Activated T-cell treated with anti-CD3 and anti-CD28 coated beads, Interleukin-2, amount 50 U/mL, for 4 hours (primary cell): ENCODE measurements at regions not wholly inside any gene's neighbourhood (a gene's known extent, or its start where the extent isn't known, plus 50 kb on each side); places are given as distances from the start of the nearest gene placed in this dataset.
"Not testable (repeated sequence)": the region's sequence is repeated elsewhere in the genome, so short reads cannot be mapped to it uniquely, and the experiment has no call there.

ENCODE experiments used
- ATAC-seq, 2 donors: fragments of 200-7000 bp; cut with Tn5 transposase; one replicate each; pipeline ENCODE4 v1.10.0; 2021
- DNase-seq: peaks from one replicate; pipeline ENCODE4 v3.0.0-alpha.2; 2020
- H3K27me3 Mint-ChIP-seq: one replicate; pipeline ENCODE4 v1.8.0; 2021; ENCODE audit warnings: low read depth, mixed read lengths
- H3K36me3 Mint-ChIP-seq: one replicate; pipeline ENCODE4 v1.8.0; 2022; ENCODE audit warnings: mixed read lengths; ENCODE audit not compliant: insufficient read depth
- H3K4me1 Mint-ChIP-seq: one replicate; pipeline ENCODE4 v1.8.0; 2021; ENCODE audit warnings: low read depth, mixed read lengths
- H3K4me3 Mint-ChIP-seq: one replicate; pipeline ENCODE4 v1.8.0; 2021; ENCODE audit warnings: mild to moderate bottlenecking, moderate library complexity, mixed read lengths
- H3K9me3 Mint-ChIP-seq: one replicate; pipeline ENCODE4 v1.8.0; 2021; ENCODE audit warnings: mixed read lengths

DNA sequence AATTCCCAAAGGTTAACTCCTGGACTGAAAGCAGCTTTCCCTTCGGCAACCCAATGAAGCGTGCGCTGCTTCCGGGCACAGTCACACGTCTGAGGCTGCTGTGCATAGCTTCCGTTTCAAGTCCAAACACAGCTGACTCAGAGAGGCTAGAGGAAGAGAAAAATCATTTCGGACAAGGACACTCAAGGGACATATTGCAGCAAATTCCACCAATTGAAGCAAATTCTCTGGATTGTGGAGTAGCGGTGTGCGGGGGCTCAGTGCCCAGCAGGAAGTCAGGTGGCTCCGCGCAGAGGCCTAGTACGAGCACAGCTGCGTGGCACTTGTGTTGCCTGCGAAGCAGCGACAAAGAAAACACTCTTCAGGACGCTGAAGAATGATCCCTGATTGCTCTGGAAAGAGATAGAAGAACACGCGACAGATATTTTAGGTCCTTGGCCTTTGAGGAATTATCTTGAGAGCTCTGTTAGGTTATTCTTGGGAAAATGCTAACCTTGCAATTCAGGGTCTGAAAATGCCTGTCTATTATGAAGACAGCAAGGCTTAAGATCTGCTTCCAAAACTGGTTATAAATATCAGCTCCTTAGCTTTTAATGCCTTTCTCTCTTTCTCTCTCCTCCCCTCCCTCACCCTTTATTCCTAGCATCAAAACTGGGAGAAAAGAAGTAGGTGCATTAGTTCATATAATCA lies 352.6 kb upstream of the DLGAP1 start:
- no peak overlapping the region for H3K4me3 Mint-ChIP-seq
- peaks cover 15% of the 10 kb centered on the region for H3K9me3 Mint-ChIP-seq
- H3K36me3 Mint-ChIP-seq = no peaks in the 10 kb centered on the region
- no peaks in the 10 kb centered on the region for H3K27me3 Mint-ChIP-seq
- no peak for DNase-seq
- H3K4me1 Mint-ChIP-seq = no peaks in the 10 kb centered on the region
- no peak for ATAC-seq

DNA sequence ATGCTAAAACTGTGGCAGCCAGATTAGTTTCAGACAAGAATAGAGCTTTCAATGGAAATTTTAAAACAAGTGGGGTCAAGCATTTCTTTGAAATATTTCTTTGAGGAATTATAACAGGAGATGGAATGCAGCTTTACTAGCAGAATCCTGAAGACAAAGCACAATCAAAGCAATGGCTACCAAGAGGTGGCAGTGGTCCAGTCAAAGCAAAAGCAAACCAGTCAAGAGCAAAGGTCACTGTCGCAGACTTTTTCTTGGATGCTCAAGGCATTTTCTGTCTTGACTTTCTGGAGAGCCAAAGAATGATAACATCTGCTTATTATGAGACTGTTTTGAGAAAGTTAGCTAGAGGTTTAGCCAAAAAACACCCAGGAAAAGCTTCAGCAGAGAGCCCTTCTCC lies 351.2 kb upstream of the DLGAP1 start:
- H3K36me3 Mint-ChIP-seq = no peaks in the 10 kb centered on the region
- DNase-seq = no peak
- H3K4me3 Mint-ChIP-seq = no peak overlapping the region
- no peaks in the 10 kb centered on the region for H3K4me1 Mint-ChIP-seq
- peaks cover 15% of the 10 kb centered on the region for H3K9me3 Mint-ChIP-seq
- no peaks in the 10 kb centered on the region for H3K27me3 Mint-ChIP-seq
- ATAC-seq = no peak

DNA sequence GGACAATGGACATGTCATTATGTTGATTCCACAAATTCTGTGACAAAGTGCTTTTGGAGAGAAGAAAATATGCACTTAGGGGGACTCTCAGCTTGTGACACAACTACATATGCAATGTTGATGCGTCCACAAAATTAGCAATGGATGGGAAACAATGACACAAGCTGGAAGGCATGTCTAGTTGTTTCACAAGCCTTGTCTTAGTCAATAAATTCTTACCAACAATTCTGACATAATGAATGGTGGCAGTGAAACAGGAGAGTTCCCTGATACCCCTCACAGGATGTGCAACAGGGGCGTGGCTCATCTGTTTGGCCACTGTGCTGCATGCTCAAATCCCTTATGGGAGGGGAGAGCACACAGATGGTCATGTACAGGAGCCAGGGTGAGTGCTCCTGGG lies 347.2 kb upstream of the DLGAP1 start:
- Mint-ChIP-seq H3K36me3 (no peaks in the 10 kb centered on the region), H3K9me3 (peaks cover 24% of the 10 kb centered on the region), H3K4me3 (no peak overlapping the region), H3K27me3 (no peaks in the 10 kb centered on the region), H3K4me1 (no peaks in the 10 kb centered on the region)
- DNase-seq = no peak
- no peak for ATAC-seq

DNA sequence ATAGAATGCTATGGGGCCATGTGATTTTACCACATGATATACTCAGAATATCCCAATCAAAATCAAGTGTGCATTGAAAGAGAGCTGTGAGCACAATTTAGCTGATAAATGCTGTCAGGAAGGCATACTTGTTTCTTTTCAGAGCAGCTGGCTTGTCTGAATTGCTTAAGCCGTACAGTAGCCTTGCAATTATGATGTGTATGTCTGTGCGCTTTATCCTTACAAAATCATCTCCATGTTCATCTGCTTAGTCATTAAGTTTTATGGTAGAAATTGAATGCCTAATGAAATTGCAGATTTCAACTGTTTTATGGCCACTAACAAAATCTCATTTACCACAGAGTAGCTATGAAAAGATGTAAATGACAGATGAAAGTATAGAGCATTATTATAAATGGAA lies 346.0 kb upstream of the DLGAP1 start:
- no peak overlapping the region for H3K4me3 Mint-ChIP-seq
- no peaks in the 10 kb centered on the region for H3K4me1 Mint-ChIP-seq
- H3K27me3 Mint-ChIP-seq = no peaks in the 10 kb centered on the region
- no peak for ATAC-seq
- no peak for DNase-seq
- peaks cover 22% of the 10 kb centered on the region for H3K9me3 Mint-ChIP-seq
- H3K36me3 Mint-ChIP-seq = no peaks in the 10 kb centered on the region

DNA sequence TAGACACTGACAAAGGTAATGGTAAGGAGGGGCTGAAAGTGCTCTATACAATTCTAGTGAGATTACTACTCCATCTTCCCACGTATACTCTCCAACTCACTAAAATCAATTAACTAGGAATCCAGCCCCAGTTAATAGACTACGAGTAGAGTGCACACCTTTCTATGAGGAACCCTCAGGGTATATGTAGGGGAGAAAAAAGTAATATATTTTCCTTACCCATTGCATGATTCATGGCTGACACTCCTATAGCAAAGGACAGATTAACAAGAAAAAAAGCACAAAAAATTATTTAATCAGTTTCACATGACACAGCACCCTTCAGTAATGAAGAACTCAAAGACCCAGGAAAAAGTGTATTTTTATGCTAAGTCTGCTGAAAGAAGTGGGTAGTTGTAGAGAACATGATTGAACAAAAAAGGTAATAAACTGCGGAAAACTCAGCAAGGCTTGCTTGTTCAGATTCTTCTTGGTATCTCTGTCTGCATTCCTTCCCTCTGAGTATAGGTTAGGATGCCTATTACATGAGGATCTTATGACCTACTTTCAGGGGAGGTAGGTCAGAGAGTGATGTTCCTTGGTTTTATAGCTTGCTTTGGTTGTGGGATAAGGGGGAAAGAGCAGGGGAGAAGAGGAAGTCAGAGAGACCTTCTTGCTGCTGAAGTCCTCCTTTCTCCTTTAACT lies 342.0 kb upstream of the DLGAP1 start:
- Mint-ChIP-seq H3K27me3 (no peaks in the 10 kb centered on the region), H3K4me1 (no peaks in the 10 kb centered on the region), H3K4me3 (no peak overlapping the region), H3K36me3 (no peaks in the 10 kb centered on the region), H3K9me3 (peaks cover 21% of the 10 kb centered on the region)
- DNase-seq = no peak
- ATAC-seq = no peak

DNA sequence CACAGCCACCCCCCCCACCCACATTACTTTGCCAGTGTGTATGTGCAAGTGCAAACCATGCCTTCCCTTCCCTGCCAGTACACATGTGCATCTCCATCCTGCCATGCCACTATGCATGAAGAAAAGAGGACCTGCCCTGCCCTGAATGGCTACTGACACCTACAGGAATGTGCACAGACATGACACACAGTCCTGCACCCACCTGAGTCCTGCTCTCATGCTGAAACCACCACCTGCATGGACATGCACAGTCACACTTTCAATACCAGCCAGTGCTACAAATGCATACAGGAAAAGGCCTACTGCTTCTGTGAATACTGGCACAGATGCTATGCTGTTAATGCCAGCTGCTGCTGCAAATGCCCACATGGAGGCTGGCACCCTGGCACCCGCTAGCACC lies 334.4 kb upstream of the DLGAP1 start:
- no peaks in the 10 kb centered on the region for H3K4me1 Mint-ChIP-seq
- ATAC-seq (no peak), DNase-seq (no peak)
- no peaks in the 10 kb centered on the region for H3K36me3 Mint-ChIP-seq
- peaks cover 16% of the 10 kb centered on the region for H3K9me3 Mint-ChIP-seq
- H3K4me3 Mint-ChIP-seq = no peak overlapping the region
- H3K27me3 Mint-ChIP-seq = no peaks in the 10 kb centered on the region

DNA sequence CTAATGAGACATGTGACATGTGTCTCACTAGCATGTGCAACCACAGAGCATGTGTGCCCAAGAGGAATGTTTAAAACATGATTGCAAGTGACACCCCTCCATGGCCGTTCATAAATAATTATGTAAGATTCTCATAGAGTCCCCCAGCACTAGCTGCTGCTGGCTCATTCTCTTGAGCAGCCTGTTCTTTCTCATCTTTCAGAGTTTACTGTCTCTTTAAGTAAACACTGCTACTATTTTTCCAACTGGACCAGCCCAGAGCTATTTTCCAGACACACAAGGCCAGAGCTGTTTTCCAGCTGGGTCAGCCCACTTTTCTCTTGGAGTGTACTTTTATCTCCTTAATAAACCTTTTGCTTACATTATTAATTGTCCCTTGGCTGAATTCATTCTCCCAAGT lies 326.8 kb upstream of the DLGAP1 start:
- no peak for ATAC-seq
- DNase-seq = no peak
- peaks cover 7% of the 10 kb centered on the region for H3K9me3 Mint-ChIP-seq
- no peaks in the 10 kb centered on the region for H3K27me3 Mint-ChIP-seq
- no peaks in the 10 kb centered on the region for H3K36me3 Mint-ChIP-seq
- H3K4me1 Mint-ChIP-seq = no peaks in the 10 kb centered on the region
- no peak overlapping the region for H3K4me3 Mint-ChIP-seq

DNA sequence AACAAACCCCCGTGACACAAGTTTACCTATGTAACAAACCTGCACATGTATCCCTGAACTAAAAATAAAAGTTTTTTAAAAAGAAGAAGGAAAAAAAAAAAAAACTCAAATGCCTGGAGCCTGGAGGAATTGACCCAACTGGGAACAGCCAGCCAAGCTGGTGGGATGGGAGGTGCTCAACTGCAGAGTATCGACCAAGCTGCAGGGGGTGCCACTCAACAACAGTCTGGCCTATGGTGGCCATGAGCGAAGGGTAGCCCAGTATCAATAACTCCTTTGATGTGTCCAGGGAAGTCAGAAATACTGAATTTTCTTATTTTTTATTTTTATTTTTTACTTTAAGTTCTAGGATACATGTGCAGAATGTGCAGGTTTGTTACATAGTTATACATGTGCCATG lies 310.3 kb upstream of the DLGAP1 start:
- Mint-ChIP-seq H3K27me3 (no peaks in the 10 kb centered on the region), H3K9me3 (peaks cover 16% of the 10 kb centered on the region), H3K36me3 (no peaks in the 10 kb centered on the region), H3K4me3 (no peak overlapping the region), H3K4me1 (no peaks in the 10 kb centered on the region)
- no peak for ATAC-seq
- no peak for DNase-seq

DNA sequence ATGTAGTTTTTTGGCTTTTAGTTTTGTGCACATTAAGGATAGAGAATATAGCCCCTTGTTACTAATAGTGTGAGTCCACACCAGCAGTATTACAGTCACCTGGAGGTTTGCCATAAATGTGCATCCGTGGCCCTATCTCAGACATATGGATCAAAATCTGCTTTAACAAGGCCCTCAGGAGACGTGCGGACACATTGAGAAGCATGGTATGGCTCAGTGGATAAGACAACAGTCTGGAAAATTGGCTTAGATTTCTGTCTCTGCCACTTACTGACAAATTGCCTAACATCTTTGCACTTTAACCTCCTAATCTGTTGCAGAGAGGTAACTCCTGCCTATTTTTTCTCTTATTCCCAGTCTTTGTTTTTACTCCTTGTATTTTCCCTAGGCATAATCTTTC lies 307.2 kb upstream of the DLGAP1 start:
- Mint-ChIP-seq H3K36me3 (no peaks in the 10 kb centered on the region), H3K27me3 (no peaks in the 10 kb centered on the region), H3K4me3 (no peak overlapping the region), H3K4me1 (no peaks in the 10 kb centered on the region), H3K9me3 (peaks cover 8% of the 10 kb centered on the region)
- DNase-seq = no peak
- ATAC-seq = no peak

DNA sequence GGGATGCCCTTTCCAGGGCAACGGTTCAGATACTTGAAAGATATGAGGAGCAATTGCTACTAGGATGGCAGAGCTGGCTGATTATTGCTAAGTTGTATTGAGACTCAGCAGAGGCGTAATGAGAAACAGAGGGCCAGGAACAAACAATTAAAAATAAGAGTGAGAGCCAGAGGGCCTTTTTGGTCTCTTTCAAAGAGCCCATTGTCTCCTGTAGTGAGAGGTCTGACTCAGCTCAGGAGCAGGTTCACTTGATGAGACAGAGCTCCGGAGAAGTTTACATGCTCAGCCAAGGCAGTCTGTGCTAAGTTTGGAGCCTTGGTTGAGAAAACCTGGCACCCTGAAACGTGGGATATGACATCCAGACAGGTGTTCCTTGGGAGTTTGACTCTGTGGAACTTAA lies 303.9 kb upstream of the DLGAP1 start:
- Mint-ChIP-seq H3K36me3 (no peaks in the 10 kb centered on the region), H3K27me3 (no peaks in the 10 kb centered on the region), H3K4me1 (no peaks in the 10 kb centered on the region), H3K4me3 (no peak overlapping the region), H3K9me3 (peaks cover 17% of the 10 kb centered on the region)
- no peak for DNase-seq
- no peak for ATAC-seq

DNA sequence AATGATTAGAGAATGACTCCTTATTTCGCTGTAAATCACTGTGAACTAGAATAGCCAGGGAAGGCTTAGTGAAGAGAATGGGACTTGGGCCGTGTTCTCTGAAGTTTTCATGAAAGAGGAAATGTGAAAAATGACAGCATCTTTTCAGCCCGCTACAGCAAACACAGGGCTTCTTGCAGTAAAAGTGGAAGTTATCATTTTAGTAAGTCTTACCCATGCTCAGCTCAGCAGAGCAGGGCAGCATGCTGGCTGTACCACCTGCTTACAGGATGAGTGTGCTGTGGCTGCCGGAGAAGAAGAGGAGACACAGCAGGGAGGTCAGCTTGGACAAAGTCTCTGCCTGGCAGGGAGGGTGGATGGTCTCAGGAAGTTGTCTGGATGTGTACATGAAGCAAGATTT lies 300.7 kb upstream of the DLGAP1 start:
- Mint-ChIP-seq H3K36me3 (no peaks in the 10 kb centered on the region), H3K9me3 (peaks cover 22% of the 10 kb centered on the region), H3K27me3 (no peaks in the 10 kb centered on the region), H3K4me1 (no peaks in the 10 kb centered on the region), H3K4me3 (no peak overlapping the region)
- DNase-seq = no peak
- no peak for ATAC-seq

DNA sequence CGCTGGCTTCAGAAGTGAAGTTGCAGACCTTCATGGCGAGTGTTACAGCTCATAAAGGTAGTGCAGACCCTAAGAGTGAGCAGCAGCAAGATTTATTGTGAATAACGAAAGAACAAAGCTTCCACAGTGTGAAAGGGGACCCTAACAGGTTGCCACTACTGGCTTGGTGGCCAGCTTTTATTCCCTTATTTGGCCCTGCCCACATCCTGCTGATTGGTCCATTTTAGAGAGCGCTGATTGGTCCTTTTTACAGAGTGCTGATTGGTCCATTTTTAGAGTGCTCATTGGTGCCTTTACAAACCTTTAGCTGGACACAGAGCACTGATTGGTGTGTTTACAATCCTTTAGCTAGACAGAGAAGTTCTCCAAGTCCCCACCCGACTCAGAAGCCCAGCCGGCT lies 298.0 kb upstream of the DLGAP1 start:
- H3K4me3 Mint-ChIP-seq, H3K27me3 Mint-ChIP-seq, H3K4me1 Mint-ChIP-seq, DNase-seq, ATAC-seq, H3K36me3 Mint-ChIP-seq: not testable (repeated sequence)
- peaks cover 17% of the 10 kb centered on the region for H3K9me3 Mint-ChIP-seq

DNA sequence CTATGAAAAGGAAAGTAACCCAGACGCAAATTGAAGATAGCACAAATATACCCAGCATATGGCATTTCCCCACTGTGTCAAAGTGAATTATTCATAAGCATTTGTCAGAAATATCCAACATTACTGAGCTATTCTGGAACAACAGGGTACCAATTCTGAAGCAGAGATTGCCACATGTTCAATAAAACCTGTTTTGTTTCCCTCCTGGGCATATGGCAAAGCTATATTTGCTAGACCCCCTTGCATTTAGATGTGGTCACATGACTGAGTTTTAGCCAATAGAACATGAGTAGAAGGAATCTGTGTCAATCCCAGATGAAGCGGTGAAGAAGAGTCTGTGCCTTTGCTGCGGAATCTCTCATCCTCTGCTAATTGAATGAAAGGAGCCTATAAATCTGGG lies 296.4 kb upstream of the DLGAP1 start:
- Mint-ChIP-seq H3K4me1 (no peaks in the 10 kb centered on the region), H3K27me3 (no peaks in the 10 kb centered on the region), H3K9me3 (peaks cover 19% of the 10 kb centered on the region), H3K36me3 (no peaks in the 10 kb centered on the region), H3K4me3 (no peak overlapping the region)
- DNase-seq = no peak
- no peak for ATAC-seq

DNA sequence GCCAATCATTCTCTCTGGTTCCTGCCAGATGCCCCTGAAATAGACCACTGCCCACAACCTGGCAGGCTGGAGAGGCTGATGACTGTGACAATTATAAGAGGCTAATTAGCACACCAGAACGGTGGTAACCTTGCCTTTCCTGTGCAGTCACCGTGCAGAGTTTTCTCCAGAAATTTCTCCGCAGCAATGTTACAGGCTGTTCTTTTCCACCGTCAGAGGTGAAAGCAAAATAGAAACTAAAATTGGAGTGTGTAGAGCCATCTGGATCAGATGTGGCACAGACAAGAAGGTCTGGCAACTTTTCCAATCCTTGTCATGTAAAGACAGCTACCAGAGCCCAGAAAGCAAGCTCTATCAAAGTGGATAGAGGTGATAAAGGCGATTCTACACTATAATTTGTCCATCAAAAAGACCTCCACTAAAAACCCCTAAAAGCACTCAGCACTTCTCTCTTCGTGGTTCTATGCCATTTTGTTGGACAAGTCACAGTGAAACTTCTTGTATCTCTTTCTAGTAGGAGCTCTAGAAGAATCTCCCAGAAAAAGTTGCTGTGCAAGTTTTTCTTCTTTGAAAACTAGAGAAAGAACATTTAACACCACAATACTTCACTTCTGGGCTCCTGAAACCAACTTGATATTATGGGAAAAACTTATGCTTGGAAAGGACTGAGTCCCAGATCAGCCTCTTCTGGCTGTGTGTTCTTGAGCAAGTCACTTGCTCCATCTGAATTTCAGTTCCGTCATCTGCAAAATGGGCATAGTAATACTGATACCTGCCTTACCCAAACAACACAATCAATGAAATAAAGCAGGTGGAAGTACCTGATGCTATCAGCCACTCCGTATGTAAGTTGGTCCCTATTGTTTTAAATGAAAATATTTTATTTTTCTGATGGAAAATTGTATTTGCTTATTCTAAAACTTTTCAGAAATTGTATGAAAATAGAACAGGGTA lies 295.6 kb upstream of the DLGAP1 start:
- Mint-ChIP-seq H3K36me3 (no peaks in the 10 kb centered on the region), H3K4me1 (no peaks in the 10 kb centered on the region), H3K27me3 (no peaks in the 10 kb centered on the region), H3K4me3 (no peak overlapping the region), H3K9me3 (peaks cover 13% of the 10 kb centered on the region)
- no peak for DNase-seq
- ATAC-seq = no peak

DNA sequence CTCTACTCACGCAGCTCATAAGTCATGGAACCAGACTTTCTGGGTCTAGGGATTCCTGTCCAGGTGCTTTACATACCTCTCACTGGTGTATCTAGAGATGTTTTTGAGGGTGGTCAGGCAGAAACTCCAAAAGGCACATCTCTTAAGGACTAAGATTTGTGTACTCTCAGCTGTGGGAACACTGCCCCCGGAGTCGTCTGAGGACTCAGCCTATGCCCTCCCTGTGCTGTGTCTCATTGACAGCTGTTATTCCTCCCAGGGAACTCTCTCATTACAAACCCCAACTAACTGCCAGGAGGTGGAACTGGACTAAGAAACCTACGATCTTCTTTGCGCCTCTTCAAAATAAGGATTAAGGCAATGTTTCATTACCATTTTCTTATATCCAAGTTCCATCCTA lies 293.9 kb upstream of the DLGAP1 start:
- ATAC-seq (no peak), DNase-seq (no peak)
- Mint-ChIP-seq H3K4me1 (no peaks in the 10 kb centered on the region), H3K9me3 (peaks cover 12% of the 10 kb centered on the region), H3K36me3 (no peaks in the 10 kb centered on the region), H3K4me3 (no peak overlapping the region), H3K27me3 (no peaks in the 10 kb centered on the region)
